Esophagus muscularis mucosa (tissue), 3 donors: ENCODE measurements at regions not wholly inside any gene's neighbourhood (a gene's known extent, or its start where the extent isn't known, plus 50 kb on each side); places are given as distances from the start of the nearest gene placed in this dataset.

Experiments
- POLR2A ChIP-seq: fragments of 450-650 bp; IDR thresholded peaks from one replicate; pipeline ENCODE4 v1.6.1; 2017; ENCODE audit warnings: antibody characterized with exemption, moderate library complexity, mild to moderate bottlenecking, low read depth
- POLR2AphosphoS5 ChIP-seq, 2 donors: sonication (generic); formaldehyde crosslinking; IDR thresholded peaks; one replicate each; pipeline ENCODE4 v1.6.1; 2017; ENCODE audit warnings: antibody characterized with exemption in 2 of 2
- TF ChIP-seq, protein P1 (sequence below), 3 experiments: fragments of 200-600 bp in 2 of 3; fragments of 450-650 bp in 1 of 3; sonication (generic) in 2 of 3; IDR thresholded peaks; one replicate each; pipeline ENCODE4 v1.5.1; 2017 to 2019; ENCODE audit warnings: antibody characterized with exemption in 3 of 3, mild to moderate bottlenecking in 2 of 3, moderate library complexity in 1 of 3

GRCh38 chr13:82664183-82664582, 1218.1 kb downstream of the SLITRK1 start:
- TF ChIP-seq, protein P1, sequence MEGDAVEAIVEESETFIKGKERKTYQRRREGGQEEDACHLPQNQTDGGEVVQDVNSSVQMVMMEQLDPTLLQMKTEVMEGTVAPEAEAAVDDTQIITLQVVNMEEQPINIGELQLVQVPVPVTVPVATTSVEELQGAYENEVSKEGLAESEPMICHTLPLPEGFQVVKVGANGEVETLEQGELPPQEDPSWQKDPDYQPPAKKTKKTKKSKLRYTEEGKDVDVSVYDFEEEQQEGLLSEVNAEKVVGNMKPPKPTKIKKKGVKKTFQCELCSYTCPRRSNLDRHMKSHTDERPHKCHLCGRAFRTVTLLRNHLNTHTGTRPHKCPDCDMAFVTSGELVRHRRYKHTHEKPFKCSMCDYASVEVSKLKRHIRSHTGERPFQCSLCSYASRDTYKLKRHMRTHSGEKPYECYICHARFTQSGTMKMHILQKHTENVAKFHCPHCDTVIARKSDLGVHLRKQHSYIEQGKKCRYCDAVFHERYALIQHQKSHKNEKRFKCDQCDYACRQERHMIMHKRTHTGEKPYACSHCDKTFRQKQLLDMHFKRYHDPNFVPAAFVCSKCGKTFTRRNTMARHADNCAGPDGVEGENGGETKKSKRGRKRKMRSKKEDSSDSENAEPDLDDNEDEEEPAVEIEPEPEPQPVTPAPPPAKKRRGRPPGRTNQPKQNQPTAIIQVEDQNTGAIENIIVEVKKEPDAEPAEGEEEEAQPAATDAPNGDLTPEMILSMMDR (IDR thresholded peaks at IDR 0.05) = no peak
- TF ChIP-seq POLR2A (no peak), POLR2AphosphoS5 (IDR thresholded peaks at IDR 0.05) (no peak)
